Fibroblast of lung (primary cell): ENCODE measurements at regions not wholly inside any gene's neighbourhood (a gene's known extent, or its start where the extent isn't known, plus 50 kb on each side); places are given as distances from the start of the nearest gene placed in this dataset.

Experiments
- DNase-seq, 2 donors: peaks; one replicate each; pipeline versions ENCODE4 v3.0.0 to v3.0.0-alpha.2; 2010; ENCODE audit warnings: low read depth in 2 of 2
- H2AFZ ChIP-seq: 2 replicates; pipeline ENCODE4 v1.5.1; 2012; ENCODE audit warnings: low read length, control low read depth, inconsistent platforms
- H3K27ac ChIP-seq: 2 replicates; pipeline ENCODE4 v1.5.1; 2011; ENCODE audit warnings: low read length, control low read depth; ENCODE audit not compliant: insufficient read depth
- H3K27me3 ChIP-seq: 2 replicates; pipeline ENCODE4 v1.5.1; 2011; ENCODE audit warnings: mild to moderate bottlenecking, low read length; ENCODE audit not compliant: control insufficient read depth, insufficient read depth
- H3K36me3 ChIP-seq: 2 replicates; pipeline ENCODE4 v1.5.1; 2011; ENCODE audit warnings: low read length; ENCODE audit not compliant: control insufficient read depth, insufficient read depth
- H3K4me1 ChIP-seq: 2 replicates; pipeline ENCODE4 v1.5.1; 2011; ENCODE audit warnings: low read length; ENCODE audit not compliant: control insufficient read depth, insufficient read depth; ENCODE audit errors: extremely low read depth
- H3K4me2 ChIP-seq: 2 replicates; pipeline ENCODE4 v1.5.1; 2011; ENCODE audit warnings: low read length, control low read depth; ENCODE audit not compliant: insufficient read depth; ENCODE audit errors: extremely low read depth
- H3K4me3 ChIP-seq, 4 experiments: fragments of 200-600 bp in 1 of 4; sonication (generic) in 1 of 4; replicated peaks in 1 of 4; 2 replicates each; pipeline ENCODE4 v1.5.1; 2011 to 2016; ENCODE audit warnings: low read length in 4 of 4, low read depth in 3 of 4, mild to moderate bottlenecking in 3 of 4, control low read depth in 2 of 4, inconsistent platforms in 1 of 4, mixed read lengths in 1 of 4; ENCODE audit not compliant: insufficient read depth in 1 of 4; ENCODE audit errors: control extremely low read depth in 1 of 4
- H3K79me2 ChIP-seq: 2 replicates; pipeline ENCODE4 v1.5.1; 2012; ENCODE audit warnings: mild to moderate bottlenecking, low read length, inconsistent platforms; ENCODE audit not compliant: control insufficient read depth, insufficient read depth
- H3K9ac ChIP-seq: 2 replicates; pipeline ENCODE4 v1.5.1; 2011; ENCODE audit warnings: mild to moderate bottlenecking, low read length, control low read depth; ENCODE audit not compliant: insufficient read depth
- H3K9me3 ChIP-seq: 2 replicates; pipeline ENCODE4 v1.5.1; 2012; ENCODE audit warnings: low read depth, low read length; ENCODE audit not compliant: control insufficient read depth, insufficient read depth
- H4K20me1 ChIP-seq: 2 replicates; pipeline ENCODE4 v1.5.1; 2011; ENCODE audit warnings: low read length; ENCODE audit not compliant: control insufficient read depth, insufficient read depth; ENCODE audit errors: extremely low read depth
- EZH2 ChIP-seq: IDR thresholded peaks from 2 replicates; pipeline ENCODE4 v1.5.1; 2012; ENCODE audit warnings: low read length, control low read depth, mild to moderate bottlenecking; ENCODE audit errors: missing control alignments
- TF ChIP-seq, protein P1 (sequence below), 2 donors: IDR thresholded peaks in 1 of 2; conservative IDR thresholded peaks in 1 of 2; 1 replicate in 1 of 2; 2 replicates in 1 of 2; pipeline ENCODE4 v1.5.1; 2011 to 2012; ENCODE audit warnings: low read length in 2 of 2, control low read depth in 1 of 2, inconsistent platforms in 1 of 2, low read depth in 1 of 2, mild to moderate bottlenecking in 1 of 2

- Histone ChIP-seq H3K79me2 (no peaks in the 10 kb centered on the region), H4K20me1 (no peaks in the 10 kb centered on the region), H3K27me3 (peaks cover 4% of the 10 kb centered on the region), H3K9ac (no peak overlapping the region), H3K27ac (no peak overlapping the region), H3K4me2 (no peak overlapping the region), H3K4me3 (no peak overlapping the region), H3K4me1 (no peaks in the 10 kb centered on the region), H2AFZ (no peak overlapping the region), H3K36me3 (no peaks in the 10 kb centered on the region), H3K9me3 (no peaks in the 10 kb centered on the region)
- TF ChIP-seq, protein P1, sequence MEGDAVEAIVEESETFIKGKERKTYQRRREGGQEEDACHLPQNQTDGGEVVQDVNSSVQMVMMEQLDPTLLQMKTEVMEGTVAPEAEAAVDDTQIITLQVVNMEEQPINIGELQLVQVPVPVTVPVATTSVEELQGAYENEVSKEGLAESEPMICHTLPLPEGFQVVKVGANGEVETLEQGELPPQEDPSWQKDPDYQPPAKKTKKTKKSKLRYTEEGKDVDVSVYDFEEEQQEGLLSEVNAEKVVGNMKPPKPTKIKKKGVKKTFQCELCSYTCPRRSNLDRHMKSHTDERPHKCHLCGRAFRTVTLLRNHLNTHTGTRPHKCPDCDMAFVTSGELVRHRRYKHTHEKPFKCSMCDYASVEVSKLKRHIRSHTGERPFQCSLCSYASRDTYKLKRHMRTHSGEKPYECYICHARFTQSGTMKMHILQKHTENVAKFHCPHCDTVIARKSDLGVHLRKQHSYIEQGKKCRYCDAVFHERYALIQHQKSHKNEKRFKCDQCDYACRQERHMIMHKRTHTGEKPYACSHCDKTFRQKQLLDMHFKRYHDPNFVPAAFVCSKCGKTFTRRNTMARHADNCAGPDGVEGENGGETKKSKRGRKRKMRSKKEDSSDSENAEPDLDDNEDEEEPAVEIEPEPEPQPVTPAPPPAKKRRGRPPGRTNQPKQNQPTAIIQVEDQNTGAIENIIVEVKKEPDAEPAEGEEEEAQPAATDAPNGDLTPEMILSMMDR (conservative IDR thresholded peaks at IDR 0.05 in 1 of 2, IDR thresholded peaks at IDR 0.05 in 1 of 2; ENCODE audit: low read depth in 1 of 2, low read length in 2 of 2) = no peak
- no peak for TF ChIP-seq EZH2
- DNase-seq = no peak
These were observed 100.0 kb downstream of the CCDC34 start for GRCh38 chr11:27263046-27263445.

DNA sequence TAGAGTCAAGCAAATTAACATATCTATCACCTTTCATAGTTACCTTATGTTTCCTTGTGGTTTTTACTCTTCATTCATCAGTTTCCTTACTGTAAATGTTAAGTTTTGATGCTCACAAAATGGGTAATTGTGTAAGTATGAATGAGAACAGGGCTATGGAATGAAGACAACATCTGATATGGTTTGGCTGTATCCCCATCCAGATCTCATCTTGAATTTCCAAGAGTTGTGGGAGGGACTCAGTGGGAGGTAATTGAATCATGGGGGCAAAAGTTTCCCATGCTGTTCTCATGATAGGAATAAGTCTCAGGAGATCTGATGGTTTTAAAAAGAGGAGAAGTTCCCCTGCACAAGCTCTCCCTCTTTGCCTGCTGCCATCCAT, 107.6 kb downstream of the CCDC34 start:
- Histone ChIP-seq H3K27me3 (no peaks in the 10 kb centered on the region), H3K4me1 (no peaks in the 10 kb centered on the region), H3K4me2 (no peak overlapping the region), H4K20me1 (no peaks in the 10 kb centered on the region), H3K79me2 (no peaks in the 10 kb centered on the region), H3K27ac (no peak overlapping the region), H3K4me3 (no peak overlapping the region), H3K36me3 (no peaks in the 10 kb centered on the region), H2AFZ (no peak overlapping the region), H3K9me3 (no peaks in the 10 kb centered on the region), H3K9ac (no peak overlapping the region)
- TF ChIP-seq, protein P1 (conservative IDR thresholded peaks at IDR 0.05 in 1 of 2, IDR thresholded peaks at IDR 0.05 in 1 of 2; ENCODE audit: low read depth in 1 of 2, low read length in 2 of 2) = no peak
- TF ChIP-seq EZH2 = no peak
- DNase-seq = peak; percentile 18 to 98

GRCh38 chr11:27254744-27255446, 108.1 kb downstream of the CCDC34 start:
- H3K36me3 ChIP-seq = no peaks in the 10 kb centered on the region
- no peaks in the 10 kb centered on the region for H4K20me1 ChIP-seq
- H3K27me3 ChIP-seq = no peaks in the 10 kb centered on the region
- H3K27ac ChIP-seq = no peak overlapping the region
- no peak overlapping the region for H3K9ac ChIP-seq
- TF ChIP-seq, protein P1 (conservative IDR thresholded peaks at IDR 0.05 in 1 of 2, IDR thresholded peaks at IDR 0.05 in 1 of 2; ENCODE audit: low read depth in 1 of 2, low read length in 2 of 2) = no peak
- TF ChIP-seq EZH2 = no peak
- H3K9me3 ChIP-seq = no peaks in the 10 kb centered on the region
- no peaks in the 10 kb centered on the region for H3K79me2 ChIP-seq
- H2AFZ ChIP-seq = no peak overlapping the region
- H3K4me1 ChIP-seq = no peaks in the 10 kb centered on the region
- peak; percentile 5 to 94 for DNase-seq
- no peak overlapping the region for H3K4me2 ChIP-seq
- no peak overlapping the region for H3K4me3 ChIP-seq
